HFFc6 (cell line): ENCODE measurements at regions not wholly inside any gene's neighbourhood (a gene's known extent, or its start where the extent isn't known, plus 50 kb on each side); places are given as distances from the start of the nearest gene placed in this dataset.

Source experiments
- DNase-seq: peaks from one replicate; pipeline ENCODE4 v3.0.0-alpha.2; 2018
- H3K27ac Mint-ChIP-seq: 2 replicates; pipeline ENCODE4 v1.8.0; 2020; ENCODE audit warnings: mild to moderate bottlenecking, mixed read lengths
- H3K27me3 Mint-ChIP-seq: 2 replicates; pipeline ENCODE4 v1.8.0; 2021; ENCODE audit warnings: mild to moderate bottlenecking, moderate library complexity, mixed read lengths; ENCODE audit not compliant: insufficient read depth
- H3K36me3 Mint-ChIP-seq: 2 replicates; pipeline ENCODE4 v1.8.0; 2021; ENCODE audit warnings: low read depth, mixed read lengths
- H3K4me1 Mint-ChIP-seq: 2 replicates; pipeline ENCODE4 v1.8.0; 2020; ENCODE audit warnings: low read depth, mixed read lengths
- H3K4me3 Mint-ChIP-seq: 2 replicates; pipeline ENCODE4 v1.8.0; 2020; ENCODE audit warnings: mild to moderate bottlenecking, moderate library complexity, mixed read lengths
- H3K9me3 Mint-ChIP-seq: 2 replicates; pipeline ENCODE4 v1.8.0; 2020; ENCODE audit warnings: mild to moderate bottlenecking, mixed read lengths
- CTCF ChIP-seq: fragments of 200-600 bp; sonication (generic); IDR thresholded peaks from 2 replicates; pipeline ENCODE4 v1.5.0; 2021; ENCODE audit warnings: antibody characterized with exemption, mild to moderate bottlenecking

- DNase-seq = no peak
- peaks cover 44% of the 10 kb centered on the region for H3K9me3 Mint-ChIP-seq
- H3K27ac Mint-ChIP-seq = no peak overlapping the region
- H3K4me1 Mint-ChIP-seq = no peaks in the 10 kb centered on the region
- H3K4me3 Mint-ChIP-seq = no peak overlapping the region
- H3K36me3 Mint-ChIP-seq = no peaks in the 10 kb centered on the region
- no peak for TF ChIP-seq CTCF
- peaks cover 2% of the 10 kb centered on the region; the same call in 1 of the 2 replicates for H3K27me3 Mint-ChIP-seq
These were observed 126.9 kb upstream of the GRIK3 start for GRCh38 chr1:37161171-37161570.

GRCh38 chr1:37162059-37162458 is 127.7 kb upstream of the GRIK3 start:
- TF ChIP-seq CTCF = no peak
- Mint-ChIP-seq H3K27me3 (peaks cover 2% of the 10 kb centered on the region; the same call in 1 of the 2 replicates), H3K9me3 (peaks cover 47% of the 10 kb centered on the region), H3K4me3 (no peak overlapping the region), H3K4me1 (no peaks in the 10 kb centered on the region), H3K27ac (no peak overlapping the region), H3K36me3 (no peaks in the 10 kb centered on the region)
- no peak for DNase-seq

DNA sequence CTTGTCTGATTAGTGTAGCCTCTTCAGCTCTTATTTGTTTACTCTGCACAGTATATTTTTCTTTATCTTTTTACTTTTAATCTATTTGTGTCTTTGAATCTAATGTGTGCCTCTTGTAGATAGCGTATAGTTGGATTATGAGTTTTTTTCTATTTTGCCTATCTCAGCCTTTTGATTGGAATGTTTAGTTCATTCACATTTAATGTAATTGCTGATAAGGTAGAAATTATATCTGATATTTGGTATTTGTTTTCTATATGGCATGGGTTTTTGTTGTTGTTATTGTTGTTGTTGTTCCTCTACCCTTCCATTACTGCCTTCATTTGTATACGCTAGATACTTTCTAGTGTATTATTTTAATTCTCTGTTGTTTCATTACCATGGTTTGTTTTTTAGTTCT is 131.7 kb upstream of the GRIK3 start:
- Mint-ChIP-seq H3K4me1 (no peaks in the 10 kb centered on the region), H3K36me3 (no peaks in the 10 kb centered on the region), H3K27ac (no peak overlapping the region), H3K9me3 (peaks cover 55% of the 10 kb centered on the region), H3K27me3 (peaks cover 2% of the 10 kb centered on the region; the same call in 1 of the 2 replicates), H3K4me3 (no peak overlapping the region)
- no peak for DNase-seq
- TF ChIP-seq CTCF = no peak

DNA sequence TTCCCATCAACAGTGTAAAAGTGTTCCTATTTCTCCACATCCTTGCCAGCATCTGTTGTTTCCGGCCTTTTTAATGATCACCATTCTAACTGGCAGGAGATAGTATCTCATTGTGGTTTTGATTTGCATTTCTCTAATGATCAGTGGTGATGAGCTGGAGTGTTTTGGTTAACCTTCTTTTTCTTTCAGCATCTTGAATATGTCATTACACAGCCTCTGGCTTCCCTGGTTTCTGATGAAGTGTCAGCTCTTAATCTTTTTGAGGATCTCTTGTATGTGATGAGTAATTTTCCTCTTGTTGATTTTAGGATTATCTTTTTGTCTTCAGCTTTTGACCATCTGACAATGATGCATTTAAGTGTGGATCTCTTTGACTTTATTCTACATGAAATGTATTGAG is 133.2 kb upstream of the GRIK3 start:
- H3K4me1 Mint-ChIP-seq = no peaks in the 10 kb centered on the region
- H3K36me3 Mint-ChIP-seq = no peaks in the 10 kb centered on the region
- H3K4me3 Mint-ChIP-seq = no peak overlapping the region
- DNase-seq = no peak
- H3K9me3 Mint-ChIP-seq = peaks cover 57% of the 10 kb centered on the region
- TF ChIP-seq CTCF = no peak
- H3K27ac Mint-ChIP-seq = no peak overlapping the region
- peaks cover 2% of the 10 kb centered on the region; the same call in 1 of the 2 replicates for H3K27me3 Mint-ChIP-seq

- no peak overlapping the region for H3K27ac Mint-ChIP-seq
- no peak for DNase-seq
- no peaks in the 10 kb centered on the region for H3K36me3 Mint-ChIP-seq
- no peaks in the 10 kb centered on the region for H3K4me1 Mint-ChIP-seq
- peaks cover 66% of the 10 kb centered on the region for H3K9me3 Mint-ChIP-seq
- TF ChIP-seq CTCF = no peak
- no peak overlapping the region for H3K4me3 Mint-ChIP-seq
- H3K27me3 Mint-ChIP-seq = peaks cover 2% of the 10 kb centered on the region; the same call in 1 of the 2 replicates
These were observed 134.9 kb upstream of the GRIK3 start for GRCh38 chr1:37169241-37169640.

DNA sequence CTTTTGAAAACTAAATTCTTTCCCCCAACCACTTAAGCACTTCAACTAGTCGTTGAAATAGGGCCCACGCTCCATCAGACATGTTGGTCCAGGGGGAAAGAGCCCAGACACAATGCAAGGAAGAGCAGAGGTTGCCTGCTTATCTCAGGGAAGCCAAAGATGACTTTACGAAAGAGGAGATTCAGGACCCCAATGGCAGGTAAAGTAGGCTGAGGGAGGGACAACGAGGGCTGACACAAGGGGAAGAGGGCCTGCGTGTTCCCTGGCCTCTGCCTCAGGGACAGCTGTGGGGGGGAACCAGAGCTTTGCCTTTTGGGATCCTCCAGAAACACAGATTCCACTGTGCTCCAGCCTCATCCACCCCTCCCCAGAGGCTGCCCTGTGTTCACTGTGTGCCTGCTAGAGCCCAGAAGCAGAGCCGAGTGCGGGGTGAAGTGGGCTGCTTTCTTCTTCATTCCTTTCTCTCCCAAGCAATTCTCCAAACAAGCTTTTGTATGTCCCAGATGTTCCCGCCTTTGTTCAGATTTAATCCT is 135.5 kb upstream of the GRIK3 start:
- Mint-ChIP-seq H3K27me3 (no peaks in the 10 kb centered on the region), H3K36me3 (no peaks in the 10 kb centered on the region), H3K4me1 (no peaks in the 10 kb centered on the region), H3K27ac (no peak overlapping the region), H3K9me3 (peaks cover 68% of the 10 kb centered on the region), H3K4me3 (no peak overlapping the region)
- no peak for DNase-seq
- no peak for TF ChIP-seq CTCF
